HG03045 (cell line): ENCODE measurements at regions not wholly inside any gene's neighbourhood (a gene's known extent, or its start where the extent isn't known, plus 50 kb on each side); places are given as distances from the start of the nearest gene placed in this dataset.
"Not testable (repeated sequence)": the region's sequence is repeated elsewhere in the genome, so short reads cannot be mapped to it uniquely, and the experiment has no call there.

Source experiments
- ATAC-seq: cut with Tn5 transposase; IDR thresholded peaks from one replicate; pipeline ENCODE4 v1.9.1; 2021; ENCODE audit warnings: mild to moderate bottlenecking, moderate library complexity; ENCODE audit not compliant: unreplicated experiment

DNA sequence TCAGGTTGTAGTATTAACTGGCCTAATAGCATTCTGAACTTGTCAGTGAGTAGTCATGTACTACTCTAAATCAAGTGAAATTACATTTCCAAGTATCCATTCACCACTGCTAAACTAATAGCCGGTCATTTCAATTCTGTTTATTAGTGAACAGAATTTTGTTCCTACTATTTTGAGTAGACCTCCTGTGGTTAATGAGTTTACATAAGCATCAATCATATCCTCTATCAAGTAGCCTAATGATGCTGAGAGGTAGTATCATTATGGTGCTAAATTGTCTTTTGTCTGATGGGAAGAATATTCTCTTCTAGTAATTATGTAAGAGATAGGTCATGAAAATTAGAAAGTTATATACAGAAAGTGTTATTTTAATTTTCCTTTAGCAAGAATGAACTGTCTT is 602.8 kb downstream of the KCNT2 start:
- ATAC-seq, result no peak

DNA sequence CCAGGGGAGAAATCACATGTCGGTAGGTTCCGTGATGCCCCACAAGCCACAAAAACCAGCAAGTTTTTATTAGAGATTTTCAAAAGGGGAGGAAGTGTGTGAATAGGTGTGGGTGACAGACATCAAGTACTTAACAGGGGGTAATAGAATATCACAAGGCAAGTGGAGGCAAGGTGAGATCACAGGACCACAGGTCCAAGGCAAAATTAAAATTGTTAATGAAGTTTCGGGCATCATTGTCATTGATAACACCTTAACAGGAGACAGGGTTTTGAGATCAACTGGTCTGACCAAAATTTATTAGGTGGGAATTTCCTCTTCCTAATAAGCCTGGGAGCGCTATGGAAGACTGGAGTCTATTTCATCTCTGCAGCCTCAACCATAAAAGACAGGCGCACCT is 603.9 kb downstream of the KCNT2 start:
- ATAC-seq, result not testable (repeated sequence)

DNA sequence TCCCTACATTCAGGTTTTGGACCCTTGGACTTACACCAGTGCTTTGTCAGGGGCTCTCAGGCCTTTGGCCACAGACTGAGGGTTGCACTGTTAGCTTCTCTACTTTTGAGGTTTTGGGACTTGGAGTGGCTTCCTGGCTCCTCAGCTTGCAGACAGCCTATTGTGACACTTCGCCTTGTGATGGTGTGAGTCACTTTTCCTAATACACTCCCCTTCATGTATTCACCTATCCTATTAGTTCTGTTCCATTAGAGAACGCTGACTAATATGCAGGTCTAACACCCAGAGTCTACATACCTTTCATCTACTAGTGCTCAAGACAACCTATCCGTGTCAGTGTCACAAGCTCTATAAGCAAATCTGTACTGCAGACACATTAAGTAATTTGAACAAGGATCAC is 605.3 kb downstream of the KCNT2 start:
- no peak for ATAC-seq

DNA sequence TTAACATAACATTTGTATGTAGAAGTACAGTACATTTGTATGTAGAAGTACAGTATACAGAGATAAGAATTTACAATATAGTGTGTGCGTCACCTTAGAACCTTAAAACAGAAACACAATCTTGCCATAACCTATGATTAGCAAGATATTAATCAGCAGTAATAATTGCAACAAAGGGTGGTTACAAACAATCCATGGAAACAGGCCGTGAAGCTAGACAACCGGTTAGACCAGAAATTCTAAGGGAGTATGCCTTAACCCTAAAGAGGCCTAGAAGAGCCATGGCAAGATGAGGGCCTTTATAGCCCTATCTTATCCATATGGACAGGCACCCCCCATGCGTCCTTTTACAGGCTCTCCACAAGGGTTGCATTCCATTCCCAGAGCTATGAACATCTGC is 605.9 kb downstream of the KCNT2 start:
- not testable (repeated sequence) for ATAC-seq

- ATAC-seq, result no peak
Observed at GRCh38 chr1:196001188-196001587, 607.1 kb downstream of the KCNT2 start.

DNA sequence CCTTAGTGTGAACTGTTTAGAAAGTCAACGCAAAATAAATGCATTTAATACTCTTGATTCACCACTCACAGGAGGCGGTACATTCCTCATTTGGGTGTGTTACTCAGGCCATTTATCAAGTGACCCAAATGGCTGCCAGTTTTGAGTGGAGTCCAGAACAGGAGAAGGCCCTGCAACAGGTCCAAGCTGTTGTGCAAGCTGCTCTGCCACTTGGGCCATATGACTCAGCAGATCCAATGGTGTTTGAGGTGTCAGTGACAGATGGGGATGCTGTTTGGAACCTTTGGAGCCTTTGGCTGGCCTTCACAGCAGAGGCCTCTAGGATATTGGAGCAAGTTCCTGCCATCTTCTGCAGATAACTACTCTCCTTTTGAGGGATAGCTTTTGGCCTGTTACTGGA is 609.2 kb downstream of the KCNT2 start:
- ATAC-seq, result no peak

DNA sequence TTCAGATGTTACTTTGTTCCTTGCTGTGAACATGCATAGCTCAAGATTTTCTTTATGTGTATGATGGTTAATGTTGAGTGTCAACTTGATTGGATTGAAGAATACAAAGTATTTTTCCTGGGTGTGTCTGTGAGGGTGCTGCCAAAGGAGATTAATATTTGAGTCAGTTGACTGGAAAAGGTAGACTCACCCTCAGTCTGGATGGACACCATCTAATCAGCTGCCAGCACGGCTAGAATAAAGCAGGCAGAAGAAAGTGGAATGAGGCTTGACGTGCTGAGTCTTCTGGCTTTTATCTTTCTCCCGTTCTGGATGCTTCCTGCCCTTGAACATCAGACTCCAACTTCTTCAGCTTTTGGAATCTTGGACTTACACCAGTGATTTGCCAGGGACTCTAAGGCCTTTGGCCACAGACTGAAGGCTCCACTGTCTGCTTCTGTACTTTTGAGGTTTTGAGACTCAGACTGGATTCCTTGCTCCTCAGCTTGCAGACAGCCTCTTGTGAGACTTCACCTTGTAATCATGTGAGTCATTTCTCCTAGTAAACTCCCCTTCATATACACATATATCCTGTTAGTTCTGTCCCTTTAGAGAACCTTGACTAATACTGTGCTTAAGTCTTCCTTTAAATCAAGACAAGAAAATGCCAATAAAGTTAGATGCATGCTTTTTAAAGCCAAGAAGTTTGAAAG is 626.6 kb downstream of the KCNT2 start:
- no peak for ATAC-seq

DNA sequence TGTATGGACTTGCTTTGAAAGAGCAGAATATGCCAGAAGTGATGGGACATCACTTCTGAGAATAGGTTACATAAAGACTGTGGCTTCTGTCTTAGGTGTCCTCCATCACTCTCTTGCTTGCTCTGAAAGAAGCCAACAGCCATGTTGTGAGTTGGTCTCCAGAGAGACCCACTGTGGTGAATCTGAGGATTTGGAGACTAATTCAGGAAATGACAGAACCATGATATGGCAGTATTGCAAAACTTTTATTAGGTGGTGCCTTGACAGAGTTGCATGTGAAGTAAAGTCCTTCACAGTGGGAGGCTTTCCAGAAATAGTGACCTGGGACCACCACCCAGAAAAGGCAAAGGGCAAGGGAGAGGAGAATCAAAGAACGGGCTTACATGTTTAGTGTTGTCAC is 628.6 kb downstream of the KCNT2 start:
- ATAC-seq, result no peak

DNA sequence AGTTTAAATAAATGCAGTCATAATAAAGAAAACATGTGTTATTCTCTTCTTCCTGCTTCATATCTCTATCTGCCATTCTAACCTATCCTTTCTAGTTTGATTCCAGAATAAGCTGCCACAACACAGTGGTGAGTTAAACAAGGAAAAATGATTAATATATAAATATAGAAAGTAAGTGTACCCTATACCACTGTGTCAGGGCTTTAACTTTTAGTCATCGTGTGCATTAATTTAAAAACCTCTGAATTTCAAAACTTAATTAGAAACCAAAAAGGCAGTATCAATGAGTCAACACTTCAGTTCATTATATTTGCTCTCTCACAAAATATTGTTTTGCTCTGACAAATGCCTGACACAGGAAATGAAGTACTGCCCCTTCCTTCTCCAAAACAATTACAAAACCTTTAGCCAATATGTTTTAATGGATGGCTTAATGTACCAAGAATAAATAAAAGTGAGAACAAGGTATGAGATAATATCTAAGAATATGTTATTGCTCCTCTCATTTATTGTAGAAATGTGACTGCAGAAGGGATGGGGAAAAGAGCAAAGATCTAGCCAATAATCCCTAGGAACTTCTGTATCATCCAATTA is 634.8 kb downstream of the KCNT2 start:
- no peak for ATAC-seq

- no peak for ATAC-seq
Observed at GRCh38 chr1:195971589-195971988, 636.7 kb downstream of the KCNT2 start.

GRCh38 chr1:195970209-195970608 is 638.0 kb downstream of the KCNT2 start:
- no peak for ATAC-seq

- ATAC-seq, result no peak
Observed at GRCh38 chr1:195965475-195965874, 642.8 kb downstream of the KCNT2 start.

GRCh38 chr1:195965036-195965435 is 643.2 kb downstream of the KCNT2 start:
- ATAC-seq, result no peak

DNA sequence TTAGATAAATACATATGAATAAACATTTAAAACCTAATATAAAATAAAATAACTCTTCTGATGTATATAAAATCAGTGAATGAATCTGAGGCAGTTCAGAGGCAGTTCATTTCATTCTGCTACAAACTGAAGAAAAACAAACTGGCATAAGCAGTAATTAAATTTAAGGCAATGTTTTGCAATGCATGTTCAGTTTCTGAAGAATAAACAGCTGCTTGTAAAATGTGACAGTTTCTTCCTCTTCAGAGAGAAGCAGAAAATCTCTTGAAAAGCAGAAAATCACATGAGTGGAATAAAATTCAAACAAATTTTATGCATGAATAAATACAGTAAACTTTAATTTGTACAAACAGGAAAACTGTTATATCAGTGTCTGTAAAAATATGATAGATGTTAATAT is 643.7 kb downstream of the KCNT2 start:
- no peak for ATAC-seq

- no peak for ATAC-seq
Observed at GRCh38 chr1:195962051-195962450, 646.2 kb downstream of the KCNT2 start.

DNA sequence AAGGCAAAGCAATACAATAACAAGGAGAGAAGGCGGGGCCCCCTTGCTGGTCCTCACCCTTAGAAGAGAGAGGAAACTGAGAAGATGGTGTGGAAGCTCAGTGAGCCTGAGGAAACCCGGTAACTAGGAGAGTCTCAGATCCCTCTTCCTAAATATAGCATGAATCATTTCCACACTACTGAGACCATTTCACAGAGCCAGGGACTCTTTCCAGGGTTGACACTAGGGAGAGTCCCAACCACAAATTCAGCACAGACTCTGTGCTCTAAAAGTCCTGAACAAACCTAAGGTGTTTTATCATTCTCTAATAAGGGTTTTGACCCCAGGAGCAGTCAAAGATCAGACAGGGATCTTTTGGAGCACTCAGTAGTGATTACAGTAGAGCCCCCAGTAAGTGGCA is 647.7 kb downstream of the KCNT2 start:
- ATAC-seq, result no peak

DNA sequence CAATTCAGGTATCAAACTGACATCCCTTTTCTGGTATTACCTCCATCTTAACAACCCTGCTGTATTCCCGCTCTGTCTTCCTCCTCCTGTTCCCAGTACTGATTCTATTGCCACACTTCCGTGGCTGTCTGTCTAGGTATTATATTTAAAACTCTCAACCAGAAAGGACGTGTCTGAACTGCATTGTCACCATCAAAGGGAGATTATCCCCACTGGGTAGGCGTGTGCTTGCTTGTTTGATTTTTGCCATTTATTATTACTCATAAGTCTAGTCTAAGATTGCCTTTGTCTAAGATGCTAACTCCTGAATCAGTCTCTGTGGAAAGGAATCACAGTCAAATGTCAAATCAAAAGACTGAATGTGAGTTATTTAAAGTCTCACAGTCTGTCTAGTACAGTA is 650.1 kb downstream of the KCNT2 start:
- ATAC-seq, result no peak

GRCh38 chr1:195956845-195957244 is 651.4 kb downstream of the KCNT2 start:
- ATAC-seq, result no peak

DNA sequence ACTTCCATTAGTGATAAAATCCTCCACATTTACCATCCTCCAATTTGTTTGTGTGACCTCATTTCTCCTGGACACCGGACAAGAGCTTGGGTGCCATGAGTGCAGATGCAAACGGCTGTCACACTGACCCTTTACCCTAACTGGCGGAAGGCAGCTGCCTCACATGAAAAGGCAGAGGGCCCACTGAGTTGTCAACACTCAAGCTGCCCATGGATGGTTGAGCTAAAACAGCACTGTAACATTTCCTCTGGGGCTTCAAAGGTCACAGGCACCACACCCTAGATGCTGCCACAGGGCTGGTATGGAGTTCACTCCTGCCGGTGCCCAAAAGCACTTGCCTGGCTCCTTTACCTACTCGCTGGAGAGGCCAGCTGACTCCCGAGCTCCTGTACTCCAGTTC is 653.4 kb downstream of the KCNT2 start:
- ATAC-seq, result no peak

GRCh38 chr1:195951313-195951712 is 656.9 kb downstream of the KCNT2 start:
- no peak for ATAC-seq

- ATAC-seq, result no peak
Observed at GRCh38 chr1:195948123-195948895, 659.9 kb downstream of the KCNT2 start.

GRCh38 chr1:195946500-195946899 is 661.7 kb downstream of the KCNT2 start:
- ATAC-seq, result no peak
